ENCODE measurements at regions not wholly inside any gene's neighbourhood (a gene's known extent, or its start where the extent isn't known, plus 50 kb on each side); places are given as distances from the start of the nearest gene placed in this dataset.

DNA sequence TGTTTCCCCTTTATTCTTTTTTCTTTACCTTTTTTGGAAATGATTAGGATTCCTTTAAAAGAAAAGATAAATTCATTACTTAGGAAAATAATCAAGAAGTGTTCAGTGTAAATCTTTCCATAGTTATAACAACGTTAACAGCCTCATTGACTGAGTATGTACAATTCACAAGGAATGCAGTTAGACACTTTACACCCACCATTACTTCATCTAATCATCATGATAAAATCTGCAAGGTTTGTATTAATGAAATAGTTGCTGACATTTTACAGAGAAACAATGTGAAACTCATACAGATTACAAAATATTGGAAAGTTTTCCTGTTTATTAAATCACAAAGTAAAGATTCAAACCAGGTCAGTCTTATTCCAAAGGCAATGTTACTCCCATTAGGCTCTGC lies 59.3 kb upstream of the NEGR1 start:
- H3K36me3 Mint-ChIP-seq, result no peaks in the 10 kb centered on the region

GRCh38 chr1:72336776-72337175 lies 54.4 kb upstream of the NEGR1 start:
- Mint-ChIP-seq H3K27ac (no peak overlapping the region), H3K27me3 (ENCODE audit: low read depth in 3 of 3) (no peaks in the 10 kb centered on the region), H3K4me1 (no peaks in the 10 kb centered on the region), H3K36me3 (no peaks in the 10 kb centered on the region), H3K9me3 (peaks cover 0 to 2% (median 0%) of the 10 kb centered on the region in 6 donors), H3K4me3 (no peak overlapping the region)
- DNase-seq, result no peak

More for the DNA sequence above, 59.3 kb upstream of the NEGR1 start:
- H3K27ac Mint-ChIP-seq, result no peak overlapping the region
- H3K27me3 Mint-ChIP-seq (ENCODE audit: low read depth in 3 of 3), result peaks cover 0 to 2% (median 0%) of the 10 kb centered on the region in 3 donors
- no peaks in the 10 kb centered on the region for H3K9me3 Mint-ChIP-seq
- H3K4me3 Mint-ChIP-seq, result no peak overlapping the region
- DNase-seq, result no peak
- no peaks in the 10 kb centered on the region for H3K4me1 Mint-ChIP-seq

Data from immature natural killer cell (primary cell).